ENCODE measurements at regions not wholly inside any gene's neighbourhood (a gene's known extent, or its start where the extent isn't known, plus 50 kb on each side); places are given as distances from the start of the nearest gene placed in this dataset.

DNA sequence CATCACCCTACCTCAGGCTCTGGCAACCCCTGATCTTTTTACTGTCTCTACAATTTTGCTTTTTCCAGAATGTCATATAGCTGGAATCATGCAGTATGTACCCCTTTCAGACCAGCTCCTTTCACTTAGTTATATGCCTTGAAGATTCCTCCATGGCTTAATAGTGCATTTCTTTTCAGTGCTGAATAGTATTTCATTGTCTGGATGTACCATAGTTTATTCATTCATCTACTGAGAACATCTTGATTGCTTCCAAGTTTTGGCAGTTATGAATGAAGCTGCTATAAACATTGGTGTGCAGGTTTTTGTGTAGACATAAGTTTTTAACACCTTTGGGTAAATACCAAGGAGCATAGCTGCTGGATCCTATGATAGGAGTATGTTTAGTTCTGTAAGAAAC lies 50.8 kb upstream of the ANP32A start:
- DNase-seq = no peak

GRCh38 chr15:68874788-68875187 lies 54.1 kb upstream of the ANP32A start:
- no peak for DNase-seq

DNA sequence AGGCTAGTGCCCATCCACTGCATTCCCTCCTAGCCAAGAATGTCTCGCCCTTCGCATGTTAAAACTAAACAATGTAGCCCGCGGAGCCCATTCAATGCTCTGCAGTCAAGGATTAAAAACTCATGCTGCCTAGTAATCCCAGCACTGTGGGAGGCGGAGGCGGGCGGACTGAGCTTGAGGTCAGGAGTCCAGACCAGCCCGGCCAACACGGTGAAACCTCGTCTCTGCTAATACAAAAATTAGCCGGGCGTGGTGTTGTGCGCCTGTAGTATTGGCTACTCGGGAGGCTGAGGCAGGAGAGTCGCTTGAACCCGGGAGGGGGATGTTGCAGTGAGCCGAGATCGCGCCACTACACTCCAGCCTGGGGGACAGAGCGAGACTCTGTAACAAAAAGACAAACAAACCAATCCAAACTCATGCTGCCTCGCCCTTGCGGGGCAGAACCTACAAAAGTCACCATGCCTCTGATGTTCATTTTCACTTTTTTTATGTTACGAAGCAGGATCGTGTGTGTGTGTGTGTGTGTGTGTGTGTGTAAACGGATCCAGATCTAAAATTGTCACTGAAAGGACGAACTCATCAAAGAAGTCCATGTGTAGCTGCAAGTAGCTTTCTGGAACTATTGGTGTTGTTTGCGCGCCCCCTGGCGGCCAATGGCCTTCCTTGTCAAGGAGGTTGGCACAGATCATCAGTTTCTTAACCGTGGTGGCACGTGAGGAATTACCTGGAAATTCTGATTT lies 54.8 kb upstream of the SPESP1 start:
- DNase-seq = peak; percentile 86

- no peak for DNase-seq
Measured at GRCh38 chr15:68877626-68878025, 52.7 kb upstream of the SPESP1 start.

DNA sequence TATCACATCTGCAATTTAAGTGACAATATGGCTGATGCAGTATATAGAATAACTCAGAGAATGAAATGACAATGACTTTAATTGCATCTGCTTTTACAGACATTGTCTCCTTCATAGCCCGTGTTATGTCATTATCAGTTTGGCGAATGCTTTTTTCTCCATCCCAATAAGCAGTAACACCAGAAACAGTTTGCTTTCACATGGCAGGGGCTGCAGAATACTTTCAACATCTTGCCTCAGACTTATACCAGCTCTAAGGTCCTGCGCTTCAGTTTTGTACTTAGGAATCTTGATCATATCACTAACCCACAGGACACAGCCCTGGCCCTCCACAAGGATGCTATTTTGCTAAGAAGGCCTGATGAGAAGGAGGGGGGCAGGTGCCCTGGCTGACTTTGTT lies 49.9 kb upstream of the SPESP1 start:
- no peak for DNase-seq

Measured in right kidney (tissue), 1 donor.